Spleen (tissue), 11 donors: ENCODE measurements at regions not wholly inside any gene's neighbourhood (a gene's known extent, or its start where the extent isn't known, plus 50 kb on each side); places are given as distances from the start of the nearest gene placed in this dataset.

Source experiments
- DNase-seq: peaks from one replicate; pipeline ENCODE4 v3.0.0-alpha.2; 2020
- H3K27ac ChIP-seq, 8 donors: fragments of 200-600 bp; sonication (generic) in 7 of 8; 1 replicate in 4 of 8; 2 replicates in 4 of 8; pipeline versions ENCODE4 v1.5.0 to v1.8.0; 2016 to 2021; ENCODE audit warnings: inconsistent platforms in 4 of 8, mild to moderate bottlenecking in 4 of 8, moderate library complexity in 1 of 8
- H3K27me3 ChIP-seq, 7 donors: fragments of 200-600 bp; sonication (generic) in 6 of 7; replicated peaks in 1 of 7; 1 replicate in 4 of 7; 2 replicates in 3 of 7; pipeline versions ENCODE4 v1.5.0 to v1.8.0; 2016 to 2021; ENCODE audit warnings: inconsistent platforms in 3 of 7, mild to moderate bottlenecking in 1 of 7
- H3K36me3 ChIP-seq, 6 donors: fragments of 200-600 bp; sonication (generic) in 5 of 6; 1 replicate in 4 of 6; 2 replicates in 2 of 6; pipeline versions ENCODE4 v1.5.0 to v1.8.0; 2016 to 2021; ENCODE audit warnings: inconsistent platforms in 2 of 6
- H3K4me1 ChIP-seq, 6 donors: fragments of 200-600 bp; sonication (generic) in 5 of 6; 1 replicate in 3 of 6; 2 replicates in 3 of 6; pipeline versions ENCODE4 v1.5.0 to v1.8.0; 2016 to 2021; ENCODE audit warnings: inconsistent platforms in 3 of 6
- H3K4me3 ChIP-seq, 8 donors: fragments of 200-600 bp; sonication (generic) in 7 of 8; 1 replicate in 4 of 8; 2 replicates in 4 of 8; pipeline versions ENCODE4 v1.5.0 to v1.8.0; 2016 to 2021; ENCODE audit warnings: inconsistent platforms in 4 of 8, mild to moderate bottlenecking in 4 of 8, moderate library complexity in 2 of 8
- H3K9me3 ChIP-seq, 8 donors: fragments of 200-600 bp; sonication (generic) in 7 of 8; 1 replicate in 4 of 8; 2 replicates in 4 of 8; pipeline versions ENCODE4 v1.5.0 to v1.8.0; 2016 to 2021; ENCODE audit warnings: inconsistent platforms in 4 of 8
- POLR2A ChIP-seq, 3 donors: fragments of 450-650 bp; IDR thresholded peaks; one replicate each; pipeline ENCODE4 v1.5.1; 2017; ENCODE audit warnings: antibody characterized with exemption in 3 of 3, mild to moderate bottlenecking in 1 of 3
- POLR2AphosphoS5 ChIP-seq, 3 donors: sonication (generic); formaldehyde crosslinking; IDR thresholded peaks; one replicate each; pipeline ENCODE4 v1.5.1; 2017; ENCODE audit warnings: antibody characterized with exemption in 3 of 3
- WGBS, 5 donors: extraction: QIAGEN DNeasy Blood & Tissue Kit in 3 of 5; methylation state at CpG; one replicate each; pipeline versions ENCODE4 v1.1.5 to v1.1.7; 2013 to 2018; 5-methylcytosine and 5-hydroxymethylcytosine counted together
- intact Hi-C: fragments of 100-400 bp; cut with DNase I; formaldehyde crosslinking; loops from one replicate; pipeline ENCODE4 v1.15.0; 2023; ENCODE audit warnings: low total_unique reads
- TF ChIP-seq, protein P1 (sequence below), 11 experiments: fragments of 200-600 bp in 7 of 11; fragments of 450-650 bp in 4 of 11; sonication (generic) in 4 of 11; IDR thresholded peaks in 8 of 11; conservative IDR thresholded peaks in 3 of 11; 1 replicate in 7 of 11; 2 replicates in 4 of 11; pipeline versions ENCODE4 v1.4.0 to v1.8.0; 2016 to 2021; ENCODE audit warnings: antibody characterized with exemption in 11 of 11, inconsistent platforms in 4 of 11, mild to moderate bottlenecking in 1 of 11
- donor health status: healthy with polysubstance abuse.
- donor health status: DM: no; HTN: no; CAD: no; lungs with moderate emphysema.
- donor health status: DM: no; HTN: no; CAD: no.
- donor health status: Bipolar disorder and iron deficiency.
- donor health status: healthy.
- donor health status: DM: no; HTN: no; CAD: no.
- donor health status: DM: yes; HTN: yes; CAD: no.

DNA sequence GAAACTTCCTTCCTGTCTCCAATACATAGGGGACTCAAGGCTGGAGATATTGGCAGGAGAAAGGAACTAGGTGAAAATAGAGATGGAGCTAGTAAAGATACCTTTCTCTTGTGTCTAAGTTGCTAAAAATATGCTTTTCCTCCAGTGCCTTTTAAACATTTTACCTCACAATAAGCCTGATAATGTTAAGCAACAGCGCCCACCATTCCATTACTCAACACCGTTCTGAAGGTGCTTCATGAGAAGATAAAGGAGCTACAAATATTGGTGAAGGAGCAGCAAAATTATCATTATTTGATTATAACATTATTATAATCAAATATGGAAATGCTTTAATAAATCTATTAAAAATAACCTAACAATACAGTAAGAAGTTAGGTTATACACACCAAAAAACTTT is 83.6 kb upstream of the BARX2 start:
- DNase-seq = no peak
- H3K36me3 ChIP-seq = no peaks in the 10 kb centered on the region
- H3K9me3 ChIP-seq = no peaks in the 10 kb centered on the region
- H3K27me3 ChIP-seq = peaks cover 0 to 7% (median 0%) of the 10 kb centered on the region in 7 donors
- 88 to 96% (median 90%) methylated on average over 2 of the region's 2 CpGs for WGBS, 5 donors
- no peak for TF ChIP-seq POLR2A (IDR thresholded peaks at IDR 0.05)
- TF ChIP-seq, protein P1, sequence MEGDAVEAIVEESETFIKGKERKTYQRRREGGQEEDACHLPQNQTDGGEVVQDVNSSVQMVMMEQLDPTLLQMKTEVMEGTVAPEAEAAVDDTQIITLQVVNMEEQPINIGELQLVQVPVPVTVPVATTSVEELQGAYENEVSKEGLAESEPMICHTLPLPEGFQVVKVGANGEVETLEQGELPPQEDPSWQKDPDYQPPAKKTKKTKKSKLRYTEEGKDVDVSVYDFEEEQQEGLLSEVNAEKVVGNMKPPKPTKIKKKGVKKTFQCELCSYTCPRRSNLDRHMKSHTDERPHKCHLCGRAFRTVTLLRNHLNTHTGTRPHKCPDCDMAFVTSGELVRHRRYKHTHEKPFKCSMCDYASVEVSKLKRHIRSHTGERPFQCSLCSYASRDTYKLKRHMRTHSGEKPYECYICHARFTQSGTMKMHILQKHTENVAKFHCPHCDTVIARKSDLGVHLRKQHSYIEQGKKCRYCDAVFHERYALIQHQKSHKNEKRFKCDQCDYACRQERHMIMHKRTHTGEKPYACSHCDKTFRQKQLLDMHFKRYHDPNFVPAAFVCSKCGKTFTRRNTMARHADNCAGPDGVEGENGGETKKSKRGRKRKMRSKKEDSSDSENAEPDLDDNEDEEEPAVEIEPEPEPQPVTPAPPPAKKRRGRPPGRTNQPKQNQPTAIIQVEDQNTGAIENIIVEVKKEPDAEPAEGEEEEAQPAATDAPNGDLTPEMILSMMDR (IDR thresholded peaks at IDR 0.05 in 8 of 11, conservative IDR thresholded peaks at IDR 0.05 in 3 of 11) = no peak
- TF ChIP-seq POLR2AphosphoS5 (IDR thresholded peaks at IDR 0.05) = no peak
- peaks cover 0 to 2% (median 0%) of the 10 kb centered on the region in 6 donors for H3K4me1 ChIP-seq
- H3K4me3 ChIP-seq = no peak overlapping the region
- intact Hi-C loops = no loop called here
- no peak overlapping the region for H3K27ac ChIP-seq

DNA sequence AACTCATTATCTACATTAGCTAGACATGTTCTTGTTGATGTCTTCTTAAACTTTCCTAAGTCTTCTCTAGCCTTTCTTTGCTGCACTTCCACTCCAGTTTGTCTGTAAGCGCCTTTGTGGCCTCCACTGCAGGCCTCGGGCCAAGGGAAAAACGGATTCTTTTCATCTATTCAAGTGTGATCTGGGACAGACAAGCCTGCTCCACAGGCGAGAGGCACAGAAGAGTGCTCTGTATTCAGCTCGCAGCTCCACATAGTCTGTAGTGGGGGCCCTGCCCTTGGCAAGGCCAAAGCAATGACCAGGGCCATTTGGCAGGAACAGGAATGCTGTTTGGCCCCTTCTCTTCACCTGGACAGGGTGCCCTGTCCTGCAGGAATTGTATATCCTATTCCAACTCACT is 84.1 kb upstream of the BARX2 start:
- Histone ChIP-seq H3K9me3 (no peaks in the 10 kb centered on the region), H3K27me3 (peaks cover 0 to 7% (median 0%) of the 10 kb centered on the region in 7 donors), H3K27ac (no peak overlapping the region), H3K4me1 (peaks cover 0 to 2% (median 0%) of the 10 kb centered on the region in 6 donors), H3K36me3 (no peaks in the 10 kb centered on the region), H3K4me3 (no peak overlapping the region)
- TF ChIP-seq, protein P1 (IDR thresholded peaks at IDR 0.05 in 8 of 11, conservative IDR thresholded peaks at IDR 0.05 in 3 of 11) = no peak
- TF ChIP-seq POLR2A (IDR thresholded peaks at IDR 0.05) (no peak), POLR2AphosphoS5 (IDR thresholded peaks at IDR 0.05) (no peak)
- whole genome bisulfite sequencing, 5 donors = 75 to 84% (median 76%) methylated on average over 5 of the region's 5 CpGs
- intact Hi-C loops = no loop called here
- DNase-seq = no peak

DNA sequence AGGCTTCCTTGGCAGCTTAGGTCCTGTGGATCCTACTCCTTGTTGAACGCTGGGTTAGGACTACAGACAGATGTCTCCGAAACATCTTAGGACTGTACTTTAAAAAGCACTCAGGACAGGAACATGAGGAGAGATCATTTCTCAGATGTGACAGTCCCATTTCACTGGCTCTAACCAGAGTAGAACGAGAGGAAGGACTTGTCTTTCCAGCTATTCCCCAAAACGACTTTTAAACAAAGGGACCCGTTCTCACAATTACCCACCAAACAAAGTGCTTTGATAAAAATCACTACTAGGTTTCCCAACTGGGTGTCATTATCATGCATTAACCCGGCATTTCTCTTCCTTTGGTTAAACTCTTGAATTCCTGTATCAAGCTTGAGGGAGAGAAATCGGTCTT is 84.7 kb upstream of the BARX2 start:
- Histone ChIP-seq H3K27me3 (peaks cover 0 to 7% (median 0%) of the 10 kb centered on the region in 7 donors), H3K36me3 (no peaks in the 10 kb centered on the region), H3K4me3 (no peak overlapping the region), H3K27ac (no peak overlapping the region), H3K4me1 (peaks cover 0 to 2% (median 0%) of the 10 kb centered on the region in 6 donors), H3K9me3 (no peaks in the 10 kb centered on the region)
- intact Hi-C loops = no loop called here
- no peak for DNase-seq
- TF ChIP-seq, protein P1 (IDR thresholded peaks at IDR 0.05 in 8 of 11, conservative IDR thresholded peaks at IDR 0.05 in 3 of 11) = no peak
- TF ChIP-seq POLR2AphosphoS5 (IDR thresholded peaks at IDR 0.05) (no peak), POLR2A (IDR thresholded peaks at IDR 0.05) (no peak)
- 73 to 83% (median 82%) methylated on average over 7 of the region's 7 CpGs for WGBS, 5 donors

DNA sequence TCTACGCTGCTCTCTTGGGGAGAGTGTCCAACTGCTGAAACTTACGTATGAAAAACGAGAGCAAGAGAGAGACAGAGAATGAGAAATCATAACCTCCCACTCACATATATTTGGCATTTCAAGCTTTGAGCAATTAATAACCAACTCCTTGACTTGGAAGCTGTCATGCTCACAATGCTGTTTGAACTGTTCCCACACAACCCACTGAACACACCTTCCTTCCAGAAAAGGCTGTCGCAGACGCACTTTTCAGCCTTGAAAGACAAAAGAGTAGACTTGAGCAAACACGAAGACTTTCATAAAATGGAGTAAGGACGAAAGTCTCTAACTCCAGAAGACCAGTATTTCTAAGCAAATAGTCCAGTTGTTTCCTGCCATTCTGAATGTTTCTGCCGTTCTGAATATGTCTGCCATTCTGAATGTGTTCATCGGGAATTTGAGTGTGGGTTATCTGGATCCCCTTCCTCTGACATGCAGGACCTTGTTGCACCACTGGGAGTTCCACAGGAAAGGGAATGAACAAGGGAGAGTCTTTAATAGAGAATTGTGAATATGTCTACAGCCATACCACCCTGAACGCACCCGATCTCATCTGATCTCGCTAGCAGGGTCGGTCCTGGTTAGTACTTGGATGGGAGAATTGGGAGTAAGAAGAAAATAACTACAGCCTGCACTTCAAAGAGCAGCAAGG is 86.2 kb upstream of the BARX2 start:
- Histone ChIP-seq H3K9me3 (no peaks in the 10 kb centered on the region), H3K27ac (no peak overlapping the region), H3K27me3 (peaks cover 0 to 7% (median 0%) of the 10 kb centered on the region in 7 donors), H3K4me1 (peaks cover 0 to 2% (median 0%) of the 10 kb centered on the region in 6 donors), H3K36me3 (no peaks in the 10 kb centered on the region), H3K4me3 (no peak overlapping the region)
- DNase-seq = no peak
- TF ChIP-seq, protein P1 (IDR thresholded peaks at IDR 0.05 in 8 of 11, conservative IDR thresholded peaks at IDR 0.05 in 3 of 11) = no peak
- TF ChIP-seq POLR2AphosphoS5 (IDR thresholded peaks at IDR 0.05) = no peak
- no peak for TF ChIP-seq POLR2A (IDR thresholded peaks at IDR 0.05)
- intact Hi-C loops = no loop called here
- WGBS, 5 donors = 88 to 91% (median 90%) methylated on average over 13 of the region's 13 CpGs
